K562 (cell line): ENCODE measurements at regions not wholly inside any gene's neighbourhood (a gene's known extent, or its start where the extent isn't known, plus 50 kb on each side); places are given as distances from the start of the nearest gene placed in this dataset.

Experiments
- ATAC-seq: fragments of 200-7000 bp; cut with Tn5 transposase; 3 replicates; pipeline ENCODE4 v1.9.1; 2020; ENCODE audit warnings: moderate library complexity
- BruUV-seq: library from RNA; stranded (reverse); fragments of 400-500 nt; replicated peaks from 2 replicates; lab custom pipeline; 2021; lab: Mats Ljungman, UMichigan
- CTCF ChIA-PET: fragments of 300-600 bp; formaldehyde crosslinking; extraction: SDS; loops from one replicate; lab custom pipeline; 2021; ENCODE audit warnings: low intra/inter-chr PET ratio; lab: Yijun Ruan, JAX
- POLR2A ChIA-PET: fragments of 300-600, 350-650 bp; sonication (Branson Sonifier 250); formaldehyde crosslinking; extraction: SDS; loops from one replicate; lab custom pipeline; 2021; ENCODE audit warnings: antibody characterized with exemption, inconsistent platforms; lab: Yijun Ruan, JAX
- DNase-seq, 4 experiments: peaks; one replicate each; pipeline versions ENCODE4 v3.0.0 to v3.0.0-alpha.2; 2011 to 2018; ENCODE audit warnings: low spot score in 3 of 4, mixed read lengths in 3 of 4; ENCODE audit errors: extremely low read depth in 1 of 4
- FAIRE-seq: peaks from 2 replicates; lab custom pipeline; 2011; peaks lifted over from hg19 to GRCh38; lab: Jason Lieb, UNC
- H2AFZ ChIP-seq: 2 replicates; pipeline ENCODE4 v1.6.0; 2011; ENCODE audit warnings: low read depth, low read length, control low read depth, inconsistent platforms
- H3K27ac ChIP-seq: fragments of 200-600 bp; 3 replicates; pipeline ENCODE4 v1.8.0; 2011; ENCODE audit warnings: low read depth, mild to moderate bottlenecking, control low read depth, inconsistent platforms, low read length, moderate library complexity, mixed read lengths; ENCODE audit errors: extremely low read depth
- H3K27me3 ChIP-seq, 2 experiments: fragments of 300-600 bp in 1 of 2; 2 replicates in 1 of 2; 3 replicates in 1 of 2; pipeline versions ENCODE4 v1.6.0 to v1.8.0; 2011; ENCODE audit warnings: inconsistent platforms in 2 of 2, low read length in 2 of 2, mild to moderate bottlenecking in 1 of 2, mixed read lengths in 1 of 2, moderate library complexity in 1 of 2; ENCODE audit not compliant: control insufficient read depth in 2 of 2, insufficient read depth in 2 of 2
- H3K36me3 ChIP-seq: fragments of 300-600 bp; 3 replicates; pipeline ENCODE4 v1.8.0; 2011; ENCODE audit warnings: mild to moderate bottlenecking, low read length, inconsistent platforms; ENCODE audit not compliant: control insufficient read depth, insufficient read depth
- H3K4me1 ChIP-seq, 2 experiments: fragments of 200-600 bp in 1 of 2; replicated peaks in 1 of 2; 2 replicates in 1 of 2; 3 replicates in 1 of 2; pipeline versions ENCODE4 v1.5.1 to v1.8.0; 2011; ENCODE audit warnings: inconsistent platforms in 2 of 2, low read length in 2 of 2, mild to moderate bottlenecking in 1 of 2, mixed read lengths in 1 of 2, moderate library complexity in 1 of 2; ENCODE audit not compliant: control insufficient read depth in 2 of 2, insufficient read depth in 2 of 2
- H3K4me2 ChIP-seq: 2 replicates; pipeline ENCODE4 v1.6.1; 2011; ENCODE audit warnings: low read length, control low read depth, inconsistent platforms, mixed read lengths; ENCODE audit not compliant: insufficient read depth
- H3K4me3 ChIP-seq: fragments of 200-600 bp; sonication (generic), shearing (Covaris generic); 2 replicates; pipeline ENCODE4 v1.5.1; 2016; ENCODE audit warnings: control low read depth, inconsistent platforms
- H3K79me2 ChIP-seq: fragments of 200-600 bp; 3 replicates; pipeline ENCODE4 v1.8.0; 2011; ENCODE audit warnings: low read length, inconsistent platforms; ENCODE audit not compliant: control insufficient read depth, insufficient read depth
- H3K9ac ChIP-seq, 2 experiments: 2 replicates each; pipeline versions ENCODE4 v1.6.0 to v1.6.1; 2011; ENCODE audit warnings: low read depth in 2 of 2, low read length in 2 of 2, control low read depth in 1 of 2, inconsistent platforms in 1 of 2, mild to moderate bottlenecking in 1 of 2, mixed read lengths in 1 of 2; ENCODE audit not compliant: insufficient read depth in 1 of 2
- H3K9me1 ChIP-seq: one replicate; pipeline ENCODE4 v1.6.0; 2011; ENCODE audit warnings: inconsistent platforms, mild to moderate bottlenecking, low read length, moderate library complexity; ENCODE audit not compliant: control insufficient read depth, insufficient read depth
- H3K9me3 ChIP-seq: replicated peaks from 2 replicates; pipeline ENCODE4 v1.5.1; 2011; ENCODE audit warnings: low read depth, low read length, inconsistent platforms; ENCODE audit not compliant: control insufficient read depth, insufficient read depth
- H4K20me1 ChIP-seq: replicated peaks from 2 replicates; pipeline ENCODE4 v1.6.1; 2011; ENCODE audit warnings: low read length, inconsistent platforms, mixed read lengths; ENCODE audit not compliant: control insufficient read depth, insufficient read depth
- E4F1 ChIP-seq: fragments of 250-450 bp; sonication (Bioruptor Pico); IDR thresholded peaks from 2 replicates; pipeline ENCODE4 v1.5.0; 2021; ENCODE audit warnings: mild to moderate bottlenecking, borderline replicate concordance
- GTF2F1 ChIP-seq: IDR thresholded peaks from 2 replicates; pipeline ENCODE4 v1.6.1; 2011; ENCODE audit warnings: low read depth, low read length, improper control_type of control experiment
- KDM1A ChIP-seq, 2 experiments: fragments of 450-650 bp; IDR thresholded peaks; 2 replicates each; pipeline ENCODE4 v1.6.1; 2016; ENCODE audit warnings: mild to moderate bottlenecking in 2 of 2
- NR4A1 ChIP-seq, 2 experiments: fragments of 250-450 bp in 1 of 2; fragments of 450-650 bp in 1 of 2; sonication (Bioruptor Pico) in 1 of 2; IDR thresholded peaks; 2 replicates each; pipeline versions ENCODE4 v1.4.0 to v1.6.1; 2016 to 2020; ENCODE audit warnings: mild to moderate bottlenecking in 2 of 2, missing compliant biosample characterization in 1 of 2, missing genetic modification characterization in 1 of 2, moderate library complexity in 1 of 2
- PYGO2 ChIP-seq: fragments of 450-650 bp; IDR thresholded peaks from 2 replicates; pipeline ENCODE4 v1.6.1; 2016; ENCODE audit warnings: mild to moderate bottlenecking, missing genetic modification characterization, moderate library complexity, missing compliant biosample characterization
- RBFOX2 ChIP-seq: fragments of 200-400 bp; formaldehyde crosslinking; IDR thresholded peaks from 2 replicates; pipeline ENCODE4 v1.6.1; 2017; ENCODE audit warnings: low read depth, mild to moderate bottlenecking, low read length, moderate library complexity
- SMAD4 ChIP-seq: fragments of 250-450 bp; sonication (Bioruptor Pico); conservative IDR thresholded peaks from 2 replicates; pipeline ENCODE4 v1.8.0; 2021; ENCODE audit warnings: inconsistent platforms, mild to moderate bottlenecking, moderate library complexity
- USF1 ChIP-seq: sonication (generic); formaldehyde crosslinking; IDR thresholded peaks from 2 replicates; pipeline ENCODE4 v1.9.0; 2022; ENCODE audit warnings: mild to moderate bottlenecking, missing genetic modification reagents
- XRCC4 ChIP-seq: IDR thresholded peaks from one replicate; pipeline ENCODE4 v1.6.1; 2011; ENCODE audit not compliant: insufficient read depth, insufficient read length; ENCODE audit errors: extremely low read depth
- ZBTB17 ChIP-seq: fragments of 450-650 bp; formaldehyde crosslinking; IDR thresholded peaks from 2 replicates; pipeline ENCODE4 v1.4.0; 2020; ENCODE audit warnings: mild to moderate bottlenecking
- ZNF57 ChIP-seq: fragments of 450-650 bp; formaldehyde crosslinking; IDR thresholded peaks from 2 replicates; pipeline ENCODE4 v1.4.0; 2020; ENCODE audit warnings: mild to moderate bottlenecking, moderate library complexity
- ZNF586 ChIP-seq: fragments of 450-650 bp; formaldehyde crosslinking; conservative IDR thresholded peaks from 2 replicates; pipeline ENCODE4 v1.4.0; 2020; ENCODE audit warnings: mild to moderate bottlenecking, moderate library complexity
- ZNF592 ChIP-seq: fragments of 450-650 bp; IDR thresholded peaks from 2 replicates; pipeline ENCODE4 v1.6.1; 2017; ENCODE audit warnings: antibody characterized with exemption, mild to moderate bottlenecking
- ZNF785 ChIP-seq: fragments of 250-450 bp; sonication (Bioruptor Pico); IDR thresholded peaks from 2 replicates; pipeline ENCODE4 v1.4.0; 2020; ENCODE audit warnings: mild to moderate bottlenecking
- WGBS: fragments of 100-300 bp; shearing (Covaris generic); methylation state at CpG from one replicate; pipeline ENCODE4 v1.1.6; 2016; ENCODE audit warnings: low coverage, mixed read lengths; ENCODE audit not compliant: insufficient coverage; ENCODE audit errors: missing lambda C conversion rate; 5-methylcytosine and 5-hydroxymethylcytosine counted together
- in situ Hi-C: fragments of 300-500 bp; cut with MboI; formaldehyde crosslinking; loops from 4 replicates; pipeline ENCODE4 v1.15.0; 2018; ENCODE audit warnings: inconsistent platforms, mixed read lengths
- intact Hi-C: fragments of 100-400 bp; cut with micrococcal nuclease; formaldehyde crosslinking; loops from 2 replicates; pipeline ENCODE4 v1.14.2; 2022

- no peak for TF ChIP-seq ZNF586 (CRISPR knock-in tag)
Observed at GRCh38 chr3:38968403-38968802, 83.3 kb downstream of the SCN11A start (continued).

- CTCF ChIA-PET: no interaction called here
- no peak for FAIRE-seq
- WGBS: 0% methylated on average over 1 of the region's 1 CpG
- TF ChIP-seq GTF2F1: no peak
- no peak for TF ChIP-seq PYGO2 (tag)
- TF ChIP-seq ZNF57 (CRISPR knock-in tag): no peak
- no peak for TF ChIP-seq ZBTB17 (CRISPR knock-in tag)
- TF ChIP-seq SMAD4 (CRISPR knock-in tag): no peak
- no peak for TF ChIP-seq NR4A1 (CRISPR knock-in tag; IDR thresholded peaks at IDR 0.05)
- no peak for TF ChIP-seq NR4A1 (tag; IDR thresholded peaks at IDR 0.05)
- TF ChIP-seq USF1 (CRISPR knock-in tag): no peak
- no peak for TF ChIP-seq XRCC4
- TF ChIP-seq ZNF785 (CRISPR knock-in tag): no peak
- TF ChIP-seq RBFOX2: no peak
- no peak for TF ChIP-seq KDM1A (IDR thresholded peaks at IDR 0.05)
- no peak for TF ChIP-seq E4F1
- no peak for TF ChIP-seq ZNF592
Observed at GRCh38 chr3:38967693-38967989, 84.1 kb downstream of the SCN11A start.

More at GRCh38 chr3:38967693-38967989, 84.1 kb downstream of the SCN11A start:
- in situ Hi-C loops (no loop called here), intact Hi-C loops (no loop called here)
- H3K4me3 ChIP-seq: no peak overlapping the region
- no TSS peak for BruUV-seq
- H2AFZ ChIP-seq: no peak overlapping the region
- no peak for DNase-seq
- H4K20me1 ChIP-seq: 0 out of 2 replicates have a peak, but pooled peaks cover 2% of the 10 kb centered on the region
- H3K79me2 ChIP-seq: no peaks in the 10 kb centered on the region
- no peaks in the 10 kb centered on the region for H3K9me1 ChIP-seq
- POLR2A ChIA-PET: no interaction called here
- H3K27ac ChIP-seq: no peak overlapping the region
- no peak for ATAC-seq
- no peaks in the 10 kb centered on the region for H3K4me1 ChIP-seq
- H3K9me3 ChIP-seq: no peaks in the 10 kb centered on the region
- no peak overlapping the region for H3K9ac ChIP-seq
- peaks cover 21 to 41% of the 10 kb centered on the region in 2 experiments; a peak in 4 of 5 replicates for H3K27me3 ChIP-seq
- H3K4me2 ChIP-seq: no peak overlapping the region
- H3K36me3 ChIP-seq: no peaks in the 10 kb centered on the region
